Neural cell (in vitro differentiated cells): ENCODE measurements at regions not wholly inside any gene's neighbourhood (a gene's known extent, or its start where the extent isn't known, plus 50 kb on each side); places are given as distances from the start of the nearest gene placed in this dataset.

Experiments
- RAD21 ChIP-seq: fragments of 450-650 bp; conservative IDR thresholded peaks from 2 replicates; pipeline ENCODE4 v1.6.1; 2014; ENCODE audit warnings: antibody characterized with exemption, mild to moderate bottlenecking, moderate library complexity
- SMC3 ChIP-seq: fragments of 450-650 bp; conservative IDR thresholded peaks from 2 replicates; pipeline ENCODE4 v1.6.1; 2014; ENCODE audit warnings: antibody characterized with exemption, mild to moderate bottlenecking, moderate library complexity; ENCODE audit not compliant: poor library complexity
- TAF1 ChIP-seq: IDR thresholded peaks from 2 replicates; pipeline ENCODE4 v1.6.1; 2012; ENCODE audit warnings: low read depth
- TF ChIP-seq, protein P1 (sequence below): fragments of 450-650 bp; IDR thresholded peaks from 2 replicates; pipeline ENCODE4 v1.5.1; 2014; ENCODE audit warnings: antibody characterized with exemption, mild to moderate bottlenecking, moderate library complexity; ENCODE audit not compliant: poor library complexity, severe bottlenecking
- TF ChIP-seq, protein P2 (sequence below): IDR thresholded peaks from 2 replicates; pipeline ENCODE4 v1.6.1; 2012; ENCODE audit warnings: borderline replicate concordance

DNA sequence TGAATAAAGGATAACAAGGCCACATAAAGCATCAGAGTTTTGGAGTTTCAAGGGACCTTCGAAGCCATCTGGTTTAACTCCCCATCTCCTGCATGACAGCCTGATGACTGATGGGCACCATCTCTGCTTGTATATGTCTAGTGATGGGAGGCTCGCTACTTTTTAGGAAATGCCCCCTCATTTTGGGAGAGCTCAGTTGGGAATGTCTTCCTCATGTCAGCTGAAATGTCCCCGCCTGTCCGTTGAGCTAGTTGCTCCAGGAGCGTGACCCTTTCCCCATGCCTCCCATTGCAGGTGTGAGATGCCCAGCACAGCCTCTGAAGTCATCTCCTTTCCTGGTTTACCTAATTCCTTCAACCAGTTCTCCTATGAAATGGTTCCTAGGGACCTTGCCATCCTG, 69.6 kb upstream of the CAPRIN2 start:
- TF ChIP-seq, protein P1, sequence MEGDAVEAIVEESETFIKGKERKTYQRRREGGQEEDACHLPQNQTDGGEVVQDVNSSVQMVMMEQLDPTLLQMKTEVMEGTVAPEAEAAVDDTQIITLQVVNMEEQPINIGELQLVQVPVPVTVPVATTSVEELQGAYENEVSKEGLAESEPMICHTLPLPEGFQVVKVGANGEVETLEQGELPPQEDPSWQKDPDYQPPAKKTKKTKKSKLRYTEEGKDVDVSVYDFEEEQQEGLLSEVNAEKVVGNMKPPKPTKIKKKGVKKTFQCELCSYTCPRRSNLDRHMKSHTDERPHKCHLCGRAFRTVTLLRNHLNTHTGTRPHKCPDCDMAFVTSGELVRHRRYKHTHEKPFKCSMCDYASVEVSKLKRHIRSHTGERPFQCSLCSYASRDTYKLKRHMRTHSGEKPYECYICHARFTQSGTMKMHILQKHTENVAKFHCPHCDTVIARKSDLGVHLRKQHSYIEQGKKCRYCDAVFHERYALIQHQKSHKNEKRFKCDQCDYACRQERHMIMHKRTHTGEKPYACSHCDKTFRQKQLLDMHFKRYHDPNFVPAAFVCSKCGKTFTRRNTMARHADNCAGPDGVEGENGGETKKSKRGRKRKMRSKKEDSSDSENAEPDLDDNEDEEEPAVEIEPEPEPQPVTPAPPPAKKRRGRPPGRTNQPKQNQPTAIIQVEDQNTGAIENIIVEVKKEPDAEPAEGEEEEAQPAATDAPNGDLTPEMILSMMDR, result no peak
- no peak for TF ChIP-seq TAF1
- TF ChIP-seq RAD21, result no peak
- no peak for TF ChIP-seq SMC3
- TF ChIP-seq, protein P2, sequence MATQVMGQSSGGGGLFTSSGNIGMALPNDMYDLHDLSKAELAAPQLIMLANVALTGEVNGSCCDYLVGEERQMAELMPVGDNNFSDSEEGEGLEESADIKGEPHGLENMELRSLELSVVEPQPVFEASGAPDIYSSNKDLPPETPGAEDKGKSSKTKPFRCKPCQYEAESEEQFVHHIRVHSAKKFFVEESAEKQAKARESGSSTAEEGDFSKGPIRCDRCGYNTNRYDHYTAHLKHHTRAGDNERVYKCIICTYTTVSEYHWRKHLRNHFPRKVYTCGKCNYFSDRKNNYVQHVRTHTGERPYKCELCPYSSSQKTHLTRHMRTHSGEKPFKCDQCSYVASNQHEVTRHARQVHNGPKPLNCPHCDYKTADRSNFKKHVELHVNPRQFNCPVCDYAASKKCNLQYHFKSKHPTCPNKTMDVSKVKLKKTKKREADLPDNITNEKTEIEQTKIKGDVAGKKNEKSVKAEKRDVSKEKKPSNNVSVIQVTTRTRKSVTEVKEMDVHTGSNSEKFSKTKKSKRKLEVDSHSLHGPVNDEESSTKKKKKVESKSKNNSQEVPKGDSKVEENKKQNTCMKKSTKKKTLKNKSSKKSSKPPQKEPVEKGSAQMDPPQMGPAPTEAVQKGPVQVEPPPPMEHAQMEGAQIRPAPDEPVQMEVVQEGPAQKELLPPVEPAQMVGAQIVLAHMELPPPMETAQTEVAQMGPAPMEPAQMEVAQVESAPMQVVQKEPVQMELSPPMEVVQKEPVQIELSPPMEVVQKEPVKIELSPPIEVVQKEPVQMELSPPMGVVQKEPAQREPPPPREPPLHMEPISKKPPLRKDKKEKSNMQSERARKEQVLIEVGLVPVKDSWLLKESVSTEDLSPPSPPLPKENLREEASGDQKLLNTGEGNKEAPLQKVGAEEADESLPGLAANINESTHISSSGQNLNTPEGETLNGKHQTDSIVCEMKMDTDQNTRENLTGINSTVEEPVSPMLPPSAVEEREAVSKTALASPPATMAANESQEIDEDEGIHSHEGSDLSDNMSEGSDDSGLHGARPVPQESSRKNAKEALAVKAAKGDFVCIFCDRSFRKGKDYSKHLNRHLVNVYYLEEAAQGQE, result no peak
